ENCODE measurements at regions not wholly inside any gene's neighbourhood (a gene's known extent, or its start where the extent isn't known, plus 50 kb on each side); places are given as distances from the start of the nearest gene placed in this dataset.

GRCh38 chr2:80711915-80712314, 407.4 kb upstream of the LRRTM1 start:
- TF ChIP-seq TCF12 (IDR thresholded peaks at IDR 0.05; ENCODE audit: low read depth), result no peak
- no peak for TF ChIP-seq ZBTB7A (IDR thresholded peaks at IDR 0.05; ENCODE audit: low read depth)
- no peak for TF ChIP-seq MAX (IDR thresholded peaks at IDR 0.05)
- no peak for TF ChIP-seq CREB1 (IDR thresholded peaks at IDR 0.05; ENCODE audit: low read depth)
- no peak for TF ChIP-seq EP300 (IDR thresholded peaks at IDR 0.05; ENCODE audit: borderline replicate concordance)
- TF ChIP-seq TAF1 (IDR thresholded peaks at IDR 0.05; ENCODE audit: low read depth), result no peak

- TF ChIP-seq, protein P1, sequence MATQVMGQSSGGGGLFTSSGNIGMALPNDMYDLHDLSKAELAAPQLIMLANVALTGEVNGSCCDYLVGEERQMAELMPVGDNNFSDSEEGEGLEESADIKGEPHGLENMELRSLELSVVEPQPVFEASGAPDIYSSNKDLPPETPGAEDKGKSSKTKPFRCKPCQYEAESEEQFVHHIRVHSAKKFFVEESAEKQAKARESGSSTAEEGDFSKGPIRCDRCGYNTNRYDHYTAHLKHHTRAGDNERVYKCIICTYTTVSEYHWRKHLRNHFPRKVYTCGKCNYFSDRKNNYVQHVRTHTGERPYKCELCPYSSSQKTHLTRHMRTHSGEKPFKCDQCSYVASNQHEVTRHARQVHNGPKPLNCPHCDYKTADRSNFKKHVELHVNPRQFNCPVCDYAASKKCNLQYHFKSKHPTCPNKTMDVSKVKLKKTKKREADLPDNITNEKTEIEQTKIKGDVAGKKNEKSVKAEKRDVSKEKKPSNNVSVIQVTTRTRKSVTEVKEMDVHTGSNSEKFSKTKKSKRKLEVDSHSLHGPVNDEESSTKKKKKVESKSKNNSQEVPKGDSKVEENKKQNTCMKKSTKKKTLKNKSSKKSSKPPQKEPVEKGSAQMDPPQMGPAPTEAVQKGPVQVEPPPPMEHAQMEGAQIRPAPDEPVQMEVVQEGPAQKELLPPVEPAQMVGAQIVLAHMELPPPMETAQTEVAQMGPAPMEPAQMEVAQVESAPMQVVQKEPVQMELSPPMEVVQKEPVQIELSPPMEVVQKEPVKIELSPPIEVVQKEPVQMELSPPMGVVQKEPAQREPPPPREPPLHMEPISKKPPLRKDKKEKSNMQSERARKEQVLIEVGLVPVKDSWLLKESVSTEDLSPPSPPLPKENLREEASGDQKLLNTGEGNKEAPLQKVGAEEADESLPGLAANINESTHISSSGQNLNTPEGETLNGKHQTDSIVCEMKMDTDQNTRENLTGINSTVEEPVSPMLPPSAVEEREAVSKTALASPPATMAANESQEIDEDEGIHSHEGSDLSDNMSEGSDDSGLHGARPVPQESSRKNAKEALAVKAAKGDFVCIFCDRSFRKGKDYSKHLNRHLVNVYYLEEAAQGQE (IDR thresholded peaks at IDR 0.05; ENCODE audit: low read depth), result no peak
- TF ChIP-seq TEAD4 (IDR thresholded peaks at IDR 0.05) (no peak), EP300 (IDR thresholded peaks at IDR 0.05; ENCODE audit: borderline replicate concordance) (no peak), TCF12 (IDR thresholded peaks at IDR 0.05; ENCODE audit: low read depth) (no peak), NFIC (IDR thresholded peaks at IDR 0.05) (no peak), CREB1 (IDR thresholded peaks at IDR 0.05; ENCODE audit: low read depth) (no peak), USF1 (IDR thresholded peaks at IDR 0.05) (no peak), ZBTB7A (IDR thresholded peaks at IDR 0.05; ENCODE audit: low read depth) (no peak), YY1 (IDR thresholded peaks at IDR 0.05; ENCODE audit: low read depth) (no peak)
Observed at GRCh38 chr2:80706951-80707350, 402.4 kb upstream of the LRRTM1 start.

- TF ChIP-seq TAF1 (IDR thresholded peaks at IDR 0.05; ENCODE audit: low read depth), result no peak
- no peak for TF ChIP-seq EP300 (IDR thresholded peaks at IDR 0.05; ENCODE audit: borderline replicate concordance)
- TF ChIP-seq ZBTB7A (IDR thresholded peaks at IDR 0.05; ENCODE audit: low read depth), result no peak
- TF ChIP-seq NFIC (IDR thresholded peaks at IDR 0.05), result no peak
- no peak for TF ChIP-seq FOXM1 (IDR thresholded peaks at IDR 0.05; ENCODE audit: borderline replicate concordance, low read depth)
- TF ChIP-seq EGR1 (IDR thresholded peaks at IDR 0.05), result no peak
Observed at GRCh38 chr2:80706541-80706940, 402.0 kb upstream of the LRRTM1 start.

- TF ChIP-seq MAX (IDR thresholded peaks at IDR 0.05), result no peak
- TF ChIP-seq EGR1 (IDR thresholded peaks at IDR 0.05), result no peak
- TF ChIP-seq EP300 (IDR thresholded peaks at IDR 0.05; ENCODE audit: borderline replicate concordance), result no peak
- no peak for TF ChIP-seq FOXM1 (IDR thresholded peaks at IDR 0.05; ENCODE audit: borderline replicate concordance, low read depth)
- TF ChIP-seq CREB1 (IDR thresholded peaks at IDR 0.05; ENCODE audit: low read depth), result no peak
- TF ChIP-seq TEAD4 (IDR thresholded peaks at IDR 0.05), result no peak
- TF ChIP-seq CEBPB (IDR thresholded peaks at IDR 0.05), result no peak
- no peak for TF ChIP-seq ZBTB7A (IDR thresholded peaks at IDR 0.05; ENCODE audit: low read depth)
- TF ChIP-seq USF1 (IDR thresholded peaks at IDR 0.05), result no peak
- no peak for TF ChIP-seq YY1 (IDR thresholded peaks at IDR 0.05; ENCODE audit: low read depth)
Observed at GRCh38 chr2:80703532-80703931, 399.0 kb upstream of the LRRTM1 start.

DNA sequence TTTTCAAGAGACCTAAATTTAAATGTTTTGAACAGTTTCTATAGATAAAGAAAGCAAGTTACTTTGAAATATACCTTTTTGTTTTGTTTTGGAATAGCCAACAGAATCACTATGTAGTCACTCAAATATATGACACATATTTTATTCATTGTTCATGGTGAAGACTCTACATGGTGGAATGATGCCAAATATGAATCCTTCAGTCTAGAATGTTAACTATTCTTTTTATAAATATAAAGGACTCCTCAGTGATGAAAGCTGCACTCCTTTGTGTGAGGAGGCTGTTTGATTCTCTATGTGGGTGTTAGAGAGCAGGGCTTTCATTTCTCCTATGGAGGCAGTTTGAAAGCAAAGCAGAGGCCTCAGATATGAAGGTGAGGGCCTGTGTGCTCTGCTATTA, 396.4 kb upstream of the LRRTM1 start:
- TF ChIP-seq MAX (IDR thresholded peaks at IDR 0.05) (no peak), TCF12 (IDR thresholded peaks at IDR 0.05; ENCODE audit: low read depth) (no peak), TAF1 (IDR thresholded peaks at IDR 0.05; ENCODE audit: low read depth) (no peak), NFIC (IDR thresholded peaks at IDR 0.05) (no peak), CREB1 (IDR thresholded peaks at IDR 0.05; ENCODE audit: low read depth) (no peak), EP300 (IDR thresholded peaks at IDR 0.05; ENCODE audit: borderline replicate concordance) (no peak), ZBTB7A (IDR thresholded peaks at IDR 0.05; ENCODE audit: low read depth) (no peak), RAD21 (IDR thresholded peaks at IDR 0.05; ENCODE audit: low read depth) (no peak), TEAD4 (IDR thresholded peaks at IDR 0.05) (no peak), USF1 (IDR thresholded peaks at IDR 0.05) (no peak)
- TF ChIP-seq, protein P1 (IDR thresholded peaks at IDR 0.05; ENCODE audit: low read depth), result no peak
